Vagina (tissue), 2 donors: ENCODE measurements at regions not wholly inside any gene's neighbourhood (a gene's known extent, or its start where the extent isn't known, plus 50 kb on each side); places are given as distances from the start of the nearest gene placed in this dataset.
"Not testable (repeated sequence)": the region's sequence is repeated elsewhere in the genome, so short reads cannot be mapped to it uniquely, and the experiment has no call there.

Experiments
- DNase-seq, 2 donors: peaks; one replicate each; pipeline ENCODE4 v3.0.0-alpha.2; 2017; ENCODE audit errors: extremely low spot score in 2 of 2
- H3K27ac ChIP-seq: fragments of 200-600 bp; sonication (generic); one replicate; pipeline ENCODE4 v1.5.1; 2019
- H3K27me3 ChIP-seq: fragments of 200-600 bp; sonication (generic); one replicate; pipeline ENCODE4 v1.5.1; 2019
- H3K36me3 ChIP-seq, 2 donors: fragments of 200-600 bp; sonication (generic); one replicate each; pipeline ENCODE4 v1.5.1; 2017 to 2019
- H3K4me1 ChIP-seq: fragments of 200-600 bp; sonication (generic); one replicate; pipeline ENCODE4 v1.5.1; 2019
- H3K4me3 ChIP-seq, 2 donors: fragments of 200-600 bp; sonication (generic); 1 replicate in 1 of 2; 2 replicates in 1 of 2; pipeline ENCODE4 v1.5.1; 2016 to 2019
- H3K9me3 ChIP-seq: fragments of 200-600 bp; sonication (generic); one replicate; pipeline ENCODE4 v1.5.1; 2019
- POLR2A ChIP-seq, 2 donors: fragments of 450-650 bp; IDR thresholded peaks; one replicate each; pipeline ENCODE4 v1.6.1; 2017; ENCODE audit warnings: antibody characterized with exemption in 2 of 2, mild to moderate bottlenecking in 2 of 2, moderate library complexity in 2 of 2
- POLR2AphosphoS5 ChIP-seq, 2 donors: sonication (generic); formaldehyde crosslinking; IDR thresholded peaks; one replicate each; pipeline ENCODE4 v1.9.0; 2017; ENCODE audit warnings: antibody characterized with exemption in 2 of 2, mild to moderate bottlenecking in 2 of 2, low read depth in 1 of 2; ENCODE audit not compliant: insufficient read depth in 1 of 2
- intact Hi-C: fragments of 100-400 bp; cut with DNase I; formaldehyde crosslinking; loops from one replicate; pipeline ENCODE4 v1.15.1; 2023
- TF ChIP-seq, protein P1 (sequence below), 3 experiments: fragments of 450-650 bp in 2 of 3; fragments of 200-600 bp in 1 of 3; sonication (generic) in 1 of 3; IDR thresholded peaks; one replicate each; pipeline ENCODE4 v1.5.1; 2017 to 2019; ENCODE audit warnings: antibody characterized with exemption in 3 of 3, mild to moderate bottlenecking in 2 of 3, moderate library complexity in 2 of 3

DNA sequence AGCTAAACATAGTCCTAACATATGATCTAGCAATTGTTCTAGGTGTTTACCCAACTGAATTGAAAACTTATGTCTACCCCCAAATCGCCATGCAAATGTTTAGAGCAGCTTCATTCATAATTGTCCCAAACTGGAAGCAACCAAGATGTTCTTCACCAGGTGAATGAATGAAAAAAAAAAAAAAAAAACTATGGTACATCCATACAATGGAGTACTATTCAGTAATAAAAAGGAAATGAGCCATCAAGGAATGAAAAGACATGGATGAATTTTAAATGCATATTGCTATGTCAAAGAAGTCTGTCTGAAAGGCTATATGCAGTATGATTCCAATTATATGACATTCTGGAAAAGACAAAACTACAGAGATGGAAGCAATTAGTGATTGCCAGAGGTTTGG lies 98.6 kb upstream of the ITPRID2 start:
- intact Hi-C loops: no loop called here

DNA sequence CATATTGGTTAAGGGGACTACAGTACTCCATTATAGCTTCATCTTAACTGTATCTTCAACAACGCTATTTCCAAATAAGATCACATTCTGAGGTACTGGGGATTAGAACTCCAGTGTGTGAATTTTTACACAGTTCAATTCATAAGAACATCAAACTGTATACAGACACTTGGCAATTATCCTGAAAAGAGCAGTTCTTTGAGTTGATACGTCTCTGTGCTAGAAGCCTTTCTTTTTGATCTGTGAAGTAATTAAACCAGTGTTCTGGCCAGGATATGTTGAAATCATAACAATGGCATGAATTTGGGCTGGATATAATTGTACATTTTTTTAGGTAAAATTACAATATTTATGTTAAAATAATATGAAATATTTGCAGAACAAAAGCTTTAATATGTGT lies 93.5 kb upstream of the ITPRID2 start:
- no peak for DNase-seq
- H3K4me3 ChIP-seq: no peak overlapping the region
- H3K27ac ChIP-seq: no peak overlapping the region
- TF ChIP-seq POLR2AphosphoS5 (IDR thresholded peaks at IDR 0.05; ENCODE audit: insufficient read depth in 1 of 2, low read depth in 1 of 2) (no peak), POLR2A (IDR thresholded peaks at IDR 0.05) (no peak)
- TF ChIP-seq, protein P1, sequence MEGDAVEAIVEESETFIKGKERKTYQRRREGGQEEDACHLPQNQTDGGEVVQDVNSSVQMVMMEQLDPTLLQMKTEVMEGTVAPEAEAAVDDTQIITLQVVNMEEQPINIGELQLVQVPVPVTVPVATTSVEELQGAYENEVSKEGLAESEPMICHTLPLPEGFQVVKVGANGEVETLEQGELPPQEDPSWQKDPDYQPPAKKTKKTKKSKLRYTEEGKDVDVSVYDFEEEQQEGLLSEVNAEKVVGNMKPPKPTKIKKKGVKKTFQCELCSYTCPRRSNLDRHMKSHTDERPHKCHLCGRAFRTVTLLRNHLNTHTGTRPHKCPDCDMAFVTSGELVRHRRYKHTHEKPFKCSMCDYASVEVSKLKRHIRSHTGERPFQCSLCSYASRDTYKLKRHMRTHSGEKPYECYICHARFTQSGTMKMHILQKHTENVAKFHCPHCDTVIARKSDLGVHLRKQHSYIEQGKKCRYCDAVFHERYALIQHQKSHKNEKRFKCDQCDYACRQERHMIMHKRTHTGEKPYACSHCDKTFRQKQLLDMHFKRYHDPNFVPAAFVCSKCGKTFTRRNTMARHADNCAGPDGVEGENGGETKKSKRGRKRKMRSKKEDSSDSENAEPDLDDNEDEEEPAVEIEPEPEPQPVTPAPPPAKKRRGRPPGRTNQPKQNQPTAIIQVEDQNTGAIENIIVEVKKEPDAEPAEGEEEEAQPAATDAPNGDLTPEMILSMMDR (IDR thresholded peaks at IDR 0.05): no peak
- intact Hi-C loops: no loop called here
- H3K9me3 ChIP-seq: peaks cover 3% of the 10 kb centered on the region
- no peaks in the 10 kb centered on the region for H3K4me1 ChIP-seq
- no peaks in the 10 kb centered on the region for H3K27me3 ChIP-seq
- no peaks in the 10 kb centered on the region for H3K36me3 ChIP-seq

More for the DNA sequence above, 98.6 kb upstream of the ITPRID2 start:
- no peaks in the 10 kb centered on the region for H3K36me3 ChIP-seq
- peaks cover 5% of the 10 kb centered on the region for H3K9me3 ChIP-seq
- no peak overlapping the region for H3K4me3 ChIP-seq
- TF ChIP-seq POLR2AphosphoS5 (IDR thresholded peaks at IDR 0.05; ENCODE audit: insufficient read depth in 1 of 2, low read depth in 1 of 2): no peak
- TF ChIP-seq POLR2A (IDR thresholded peaks at IDR 0.05): no peak
- TF ChIP-seq, protein P1 (IDR thresholded peaks at IDR 0.05): no peak
- no peaks in the 10 kb centered on the region for H3K27me3 ChIP-seq
- H3K27ac ChIP-seq: no peak overlapping the region
- DNase-seq: no peak
- no peaks in the 10 kb centered on the region for H3K4me1 ChIP-seq

- H3K4me3 ChIP-seq, H3K36me3 ChIP-seq, H3K4me1 ChIP-seq, H3K9me3 ChIP-seq, H3K27ac ChIP-seq, DNase-seq, intact Hi-C loops, H3K27me3 ChIP-seq: not testable (repeated sequence)
Measured at GRCh38 chr2:181802300-181802699, 89.2 kb upstream of the ITPRID2 start.

- H3K9me3 ChIP-seq, DNase-seq, H3K4me3 ChIP-seq, H3K27me3 ChIP-seq, H3K27ac ChIP-seq, H3K36me3 ChIP-seq, H3K4me1 ChIP-seq, intact Hi-C loops: not testable (repeated sequence)
Measured at GRCh38 chr2:181803903-181804799, 87.4 kb upstream of the ITPRID2 start.

- peaks cover 7% of the 10 kb centered on the region for H3K4me1 ChIP-seq
- intact Hi-C loops: no loop called here
- no peaks in the 10 kb centered on the region for H3K9me3 ChIP-seq
- TF ChIP-seq POLR2A (IDR thresholded peaks at IDR 0.05) (no peak), POLR2AphosphoS5 (IDR thresholded peaks at IDR 0.05; ENCODE audit: insufficient read depth in 1 of 2, low read depth in 1 of 2) (no peak)
- TF ChIP-seq, protein P1 (IDR thresholded peaks at IDR 0.05): no peak
- DNase-seq: no peak
- H3K27ac ChIP-seq: peak overlapping the region; percentile 16
- H3K4me3 ChIP-seq: no peak overlapping the region
- H3K36me3 ChIP-seq: no peaks in the 10 kb centered on the region
- H3K27me3 ChIP-seq: no peaks in the 10 kb centered on the region
Measured at GRCh38 chr2:181805228-181806038, 86.1 kb upstream of the ITPRID2 start.

DNA sequence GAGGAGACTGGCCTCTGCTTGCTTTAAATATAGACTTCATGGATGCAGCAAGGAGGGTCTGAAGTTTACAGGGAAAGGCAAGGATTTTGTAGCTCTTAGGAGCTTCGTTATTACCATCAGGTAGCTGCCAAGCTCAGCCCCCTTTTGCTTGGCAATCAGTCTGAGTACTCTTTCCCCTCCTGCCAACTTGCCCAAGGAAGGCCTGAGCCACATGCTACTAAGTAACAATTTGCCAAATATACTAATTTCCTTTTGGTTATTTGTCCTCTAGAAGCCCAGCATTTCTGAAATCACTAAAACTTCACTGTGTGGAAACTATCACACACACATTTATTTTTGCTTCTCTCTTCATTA lies 85.5 kb upstream of the ITPRID2 start:
- H3K4me1 ChIP-seq: peaks cover 7% of the 10 kb centered on the region
- TF ChIP-seq POLR2AphosphoS5 (IDR thresholded peaks at IDR 0.05; ENCODE audit: insufficient read depth in 1 of 2, low read depth in 1 of 2): no peak
- no peak for TF ChIP-seq POLR2A (IDR thresholded peaks at IDR 0.05)
- TF ChIP-seq, protein P1 (IDR thresholded peaks at IDR 0.05): no peak
- H3K4me3 ChIP-seq: no peak overlapping the region
- peak overlapping the region; percentile 16 for H3K27ac ChIP-seq
- intact Hi-C loops: no loop called here
- no peak for DNase-seq
- no peaks in the 10 kb centered on the region for H3K27me3 ChIP-seq
- no peaks in the 10 kb centered on the region for H3K9me3 ChIP-seq
- H3K36me3 ChIP-seq: no peaks in the 10 kb centered on the region
